PC-9 (cell line): ENCODE measurements at regions not wholly inside any gene's neighbourhood (a gene's known extent, or its start where the extent isn't known, plus 50 kb on each side); places are given as distances from the start of the nearest gene placed in this dataset.

Experiments
- CTCF ChIP-seq: fragments of 200-600 bp; sonication (generic); conservative IDR thresholded peaks from 2 replicates; pipeline ENCODE4 v1.6.1; 2017; ENCODE audit warnings: mixed run types, antibody characterized with exemption, mild to moderate bottlenecking, moderate library complexity
- EZH2 ChIP-seq: fragments of 200-600 bp; sonication (generic); IDR thresholded peaks from 2 replicates; pipeline ENCODE4 v1.8.0; 2017; ENCODE audit warnings: antibody characterized with exemption, low read depth

- TF ChIP-seq CTCF (no peak), EZH2 (no peak)
Measured at GRCh38 chr14:57049848-57050247, 218.9 kb downstream of the EXOC5 start.
